Sigmoid colon (tissue), 4 donors: ENCODE measurements at regions not wholly inside any gene's neighbourhood (a gene's known extent, or its start where the extent isn't known, plus 50 kb on each side); places are given as distances from the start of the nearest gene placed in this dataset.

Source experiments
- CTCF ChIP-seq, 4 experiments: fragments of 450-650 bp in 3 of 4; fragments of 200-600 bp in 1 of 4; IDR thresholded peaks; one replicate each; pipeline ENCODE4 v1.5.1; 2016 to 2019; ENCODE audit warnings: antibody characterized with exemption in 4 of 4, mild to moderate bottlenecking in 3 of 4, moderate library complexity in 2 of 4
- EP300 ChIP-seq, 4 donors: sonication (generic); formaldehyde crosslinking; IDR thresholded peaks; one replicate each; pipeline ENCODE4 v1.6.1; 2017; ENCODE audit warnings: antibody characterized with exemption in 4 of 4
- POLR2A ChIP-seq, 2 donors: fragments of 450-650 bp; IDR thresholded peaks; one replicate each; pipeline ENCODE4 v1.6.1; 2016; ENCODE audit warnings: antibody characterized with exemption in 2 of 2, mild to moderate bottlenecking in 2 of 2, moderate library complexity in 2 of 2
- POLR2AphosphoS5 ChIP-seq, 4 donors: sonication (generic); formaldehyde crosslinking; IDR thresholded peaks; one replicate each; pipeline ENCODE4 v1.6.1; 2017; ENCODE audit warnings: antibody characterized with exemption in 4 of 4

GRCh38 chr15:97652041-97652440, 308.5 kb upstream of the ARRDC4 start:
- TF ChIP-seq CTCF (IDR thresholded peaks at IDR 0.05), result no peak
- TF ChIP-seq POLR2A (IDR thresholded peaks at IDR 0.05), result no peak
- no peak for TF ChIP-seq EP300 (IDR thresholded peaks at IDR 0.05)
- no peak for TF ChIP-seq POLR2AphosphoS5 (IDR thresholded peaks at IDR 0.05)
